ENCODE measurements at regions not wholly inside any gene's neighbourhood (a gene's known extent, or its start where the extent isn't known, plus 50 kb on each side); places are given as distances from the start of the nearest gene placed in this dataset.

- TF ChIP-seq POLR2A (IDR thresholded peaks at IDR 0.05) (no peak), CTCF (IDR thresholded peaks at IDR 0.05) (no peak)
Observed at GRCh38 chr16:5205361-5206040, 107.9 kb upstream of the EEF2KMT start.

Measured in uterus (tissue), 2 donors.